Posterior cingulate gyrus (tissue), 11 donors: ENCODE measurements at regions not wholly inside any gene's neighbourhood (a gene's known extent, or its start where the extent isn't known, plus 50 kb on each side); places are given as distances from the start of the nearest gene placed in this dataset.
"Not testable (repeated sequence)": the region's sequence is repeated elsewhere in the genome, so short reads cannot be mapped to it uniquely, and the experiment has no call there.

Experiments
- DNase-seq, 10 donors: peaks; one replicate each; pipeline versions ENCODE4 v3.0.0 to v3.0.0-alpha.2; 2020 to 2021; ENCODE audit warnings: mixed read lengths in 3 of 10
- intact Hi-C: fragments of 100-400 bp; cut with DNase I; formaldehyde crosslinking; loops from one replicate; pipeline ENCODE4 v1.15.1; 2023

- DNase-seq = no peak
- intact Hi-C loops = no loop called here
Observed at GRCh38 chr7:98724591-98724990, 107.5 kb downstream of the NPTX2 start.

GRCh38 chr7:98727146-98727709 lies 110.1 kb downstream of the NPTX2 start:
- peak in 1 of 10 donors; percentile 46 for DNase-seq
- intact Hi-C loops = no loop called here

- DNase-seq = no peak
- intact Hi-C loops = no loop called here
Observed at GRCh38 chr7:98728555-98728954, 111.5 kb downstream of the NPTX2 start.

- DNase-seq = peak in 1 of 10 donors; percentile 36
- intact Hi-C loops = no loop called here
Observed at GRCh38 chr7:98729121-98729520, 112.0 kb downstream of the NPTX2 start.

GRCh38 chr7:98730326-98730725 lies 113.2 kb downstream of the NPTX2 start:
- DNase-seq = peak in 1 of 10 donors; percentile 54

GRCh38 chr7:98731651-98732050 lies 114.6 kb downstream of the NPTX2 start:
- peak in 1 of 10 donors; percentile 53 for DNase-seq
- intact Hi-C loops = no loop called here

More at GRCh38 chr7:98730326-98730725, 113.2 kb downstream of the NPTX2 start:
- intact Hi-C loops = no loop called here

- peak in 1 of 10 donors; percentile 12 for DNase-seq
- intact Hi-C loops = no loop called here
Observed at GRCh38 chr7:98733036-98733435, 116.0 kb downstream of the NPTX2 start.

GRCh38 chr7:98735801-98736200 lies 118.7 kb downstream of the NPTX2 start:
- intact Hi-C loops = no loop called here
- DNase-seq = peak in 2 of 10 donors; percentile 67 to 76

GRCh38 chr7:98736461-98736860 lies 119.4 kb downstream of the NPTX2 start:
- DNase-seq = peak in 2 of 10 donors; percentile 11 to 34
- intact Hi-C loops = not testable (repeated sequence)

- intact Hi-C loops = no loop called here
- DNase-seq = peak in 2 of 10 donors; percentile 27 to 45
Observed at GRCh38 chr7:98737176-98737575, 120.1 kb downstream of the NPTX2 start.

GRCh38 chr7:98740643-98741042 lies 123.6 kb downstream of the NPTX2 start:
- peak in 1 of 10 donors; percentile 24 for DNase-seq

GRCh38 chr7:98745722-98746318 lies 124.0 kb downstream of the TMEM130 start:
- peak; percentile 15 to 93 (median 66) for DNase-seq
- intact Hi-C loops = loop anchor here (10.0 kb wide), 1 partner anchor 311 kb away; no protein-coding TSS in a partner anchor

More at GRCh38 chr7:98740643-98741042, 123.6 kb downstream of the NPTX2 start:
- intact Hi-C loops = loop anchor here (10.0 kb wide), 1 partner anchor 306 kb away; no protein-coding TSS in a partner anchor

- intact Hi-C loops = loop anchor here (10.0 kb wide), 1 partner anchor 313 kb away; no protein-coding TSS in a partner anchor
Observed at GRCh38 chr7:98748090-98748489, 121.7 kb downstream of the TMEM130 start.

GRCh38 chr7:98753176-98753575 lies 116.6 kb downstream of the TMEM130 start:
- peak in 2 of 10 donors; percentile 59 to 63 for DNase-seq
- intact Hi-C loops = no loop called here

More at GRCh38 chr7:98748090-98748489, 121.7 kb downstream of the TMEM130 start:
- no peak for DNase-seq

GRCh38 chr7:98753989-98754479 lies 115.8 kb downstream of the TMEM130 start:
- DNase-seq = peak in 7 of 10 donors; percentile 20 to 89 (median 50)
- intact Hi-C loops = no loop called here

- intact Hi-C loops = no loop called here
- peak in 2 of 10 donors; percentile 62 to 68 for DNase-seq
Observed at GRCh38 chr7:98755138-98755898, 114.5 kb downstream of the TMEM130 start.

- intact Hi-C loops = no loop called here
- DNase-seq = peak in 1 of 10 donors; percentile 6
Observed at GRCh38 chr7:98758157-98758556, 111.7 kb downstream of the TMEM130 start.

- intact Hi-C loops = no loop called here
- DNase-seq = peak in 2 of 10 donors; percentile 23 to 75
Observed at GRCh38 chr7:98760201-98760651, 109.6 kb downstream of the TMEM130 start.

GRCh38 chr7:98761225-98761624 lies 108.6 kb downstream of the TMEM130 start:
- intact Hi-C loops = no loop called here
- DNase-seq = peak in 1 of 10 donors; percentile 30

- peak in 1 of 10 donors; percentile 8 for DNase-seq
- intact Hi-C loops = no loop called here
Observed at GRCh38 chr7:98762620-98763019, 107.2 kb downstream of the TMEM130 start.

GRCh38 chr7:98763441-98763840 lies 106.4 kb downstream of the TMEM130 start:
- intact Hi-C loops = no loop called here
- no peak for DNase-seq
